H1 (cell line): ENCODE measurements at regions not wholly inside any gene's neighbourhood (a gene's known extent, or its start where the extent isn't known, plus 50 kb on each side); places are given as distances from the start of the nearest gene placed in this dataset.

ENCODE experiments used
- CTCF ChIA-PET: fragments of 300-600 bp; sonication (Branson Sonifier 250); formaldehyde crosslinking; loops from one replicate; lab custom pipeline; 2021; ENCODE audit not compliant: partially characterized antibody; lab: Charles Lee
- POLR2A ChIA-PET: fragments of 300-600 bp; sonication (Branson Sonifier 250); formaldehyde crosslinking; loops from one replicate; lab custom pipeline; 2021; ENCODE audit warnings: inconsistent platforms; ENCODE audit not compliant: partially characterized antibody; lab: Charles Lee
- DNase-seq, 2 experiments: peaks; one replicate each; pipeline versions ENCODE4 v3.0.0 to v3.0.0-alpha.2; 2010 to 2022; ENCODE audit warnings: low spot score in 2 of 2, low read depth in 1 of 2, mixed read lengths in 1 of 2
- FAIRE-seq: peaks from 2 replicates; lab custom pipeline; 2011; peaks lifted over from hg19 to GRCh38; lab: Jason Lieb, UNC
- H2AFZ ChIP-seq: 2 replicates; pipeline ENCODE4 v1.8.1; 2012; ENCODE audit warnings: low read length, inconsistent platforms
- H2AK5ac ChIP-seq: 2 replicates; pipeline ENCODE4 v1.6.1; 2013; ENCODE audit warnings: low read depth, low read length
- H2BK120ac ChIP-seq: replicated peaks from 2 replicates; pipeline ENCODE3; 2013; ENCODE audit warnings: low read depth, low read length, inconsistent platforms
- H2BK12ac ChIP-seq: 2 replicates; pipeline ENCODE4 v1.6.1; 2013; ENCODE audit warnings: low read depth, low read length
- H2BK15ac ChIP-seq: 2 replicates; pipeline ENCODE4 v1.6.1; 2013; ENCODE audit warnings: low read length
- H2BK20ac ChIP-seq: 2 replicates; pipeline ENCODE4 v1.6.1; 2013; ENCODE audit warnings: low read length
- H2BK5ac ChIP-seq: 2 replicates; pipeline ENCODE4 v1.6.1; 2013; ENCODE audit warnings: low read depth, low read length
- H3K14ac ChIP-seq: 2 replicates; pipeline ENCODE4 v1.6.1; 2013; ENCODE audit warnings: inconsistent platforms; ENCODE audit not compliant: insufficient read length
- H3K18ac ChIP-seq: 2 replicates; pipeline ENCODE4 v1.6.1; 2013; ENCODE audit warnings: low read length; ENCODE audit errors: extremely low read depth
- H3K23ac ChIP-seq: 2 replicates; pipeline ENCODE4 v1.6.1; 2013; ENCODE audit warnings: inconsistent platforms; ENCODE audit not compliant: insufficient read length
- H3K23me2 ChIP-seq: 2 replicates; pipeline ENCODE4 v1.6.1; 2013; ENCODE audit warnings: low read depth, low read length
- H3K27ac ChIP-seq: 2 replicates; pipeline ENCODE4 v1.6.1; 2011; ENCODE audit warnings: low read depth, low read length, inconsistent platforms
- H3K27me3 ChIP-seq, 4 experiments: replicated peaks in 1 of 4; 1 replicate in 1 of 4; 2 replicates in 3 of 4; pipeline versions ENCODE4 v1.6.1 to v1.8.1; 2011 to 2013; ENCODE audit warnings: low read length in 3 of 4, mild to moderate bottlenecking in 3 of 4, inconsistent platforms in 2 of 4, mixed read lengths in 2 of 4, moderate library complexity in 1 of 4; ENCODE audit not compliant: control insufficient read depth in 3 of 4, insufficient read depth in 3 of 4; ENCODE audit errors: extremely low read depth in 1 of 4
- H3K36me3 ChIP-seq, 4 experiments: 2 replicates each; pipeline versions ENCODE4 v1.6.1 to v1.8.1; 2011 to 2013; ENCODE audit warnings: mild to moderate bottlenecking in 4 of 4, low read length in 3 of 4, moderate library complexity in 2 of 4, control low read depth in 1 of 4, inconsistent platforms in 1 of 4; ENCODE audit not compliant: insufficient read depth in 4 of 4, control insufficient read depth in 2 of 4
- H3K4ac ChIP-seq: replicated peaks from 2 replicates; pipeline ENCODE3; 2013; ENCODE audit warnings: low read length, low read depth, mixed read lengths, inconsistent platforms; ENCODE audit not compliant: insufficient read length
- H3K4me1 ChIP-seq, 4 experiments: replicated peaks in 1 of 4; 1 replicate in 1 of 4; 2 replicates in 3 of 4; pipeline versions ENCODE4 v1.6.1 to v1.8.1; 2011 to 2013; ENCODE audit warnings: low read length in 3 of 4, inconsistent platforms in 2 of 4, mixed read lengths in 1 of 4; ENCODE audit not compliant: insufficient read depth in 4 of 4, control insufficient read depth in 3 of 4
- H3K4me2 ChIP-seq, 2 experiments: 2 replicates each; pipeline versions ENCODE4 v1.6.1 to v1.8.1; 2011 to 2013; ENCODE audit warnings: low read depth in 2 of 2, low read length in 2 of 2, control low read depth in 1 of 2, inconsistent platforms in 1 of 2, mild to moderate bottlenecking in 1 of 2; ENCODE audit not compliant: insufficient read depth in 1 of 2
- H3K4me3 ChIP-seq, 4 experiments: fragments of 200-600, 300-600 bp in 1 of 4; sonication (generic), shearing (Covaris generic), sonication (Bioruptor Twin) in 1 of 4; 2 replicates each; pipeline versions ENCODE4 v1.5.1 to v1.8.1; 2011 to 2016; ENCODE audit warnings: low read length in 4 of 4, low read depth in 3 of 4, control low read depth in 2 of 4, inconsistent platforms in 2 of 4, mild to moderate bottlenecking in 2 of 4, mixed read lengths in 1 of 4, moderate library complexity in 1 of 4; ENCODE audit not compliant: insufficient read depth in 2 of 4; ENCODE audit errors: extremely low read depth in 1 of 4
- H3K56ac ChIP-seq: replicated peaks from 2 replicates; pipeline ENCODE3; 2013; ENCODE audit warnings: low read depth, mild to moderate bottlenecking, mixed read lengths, low read length, inconsistent platforms; ENCODE audit not compliant: insufficient read length
- H3K79me1 ChIP-seq: 2 replicates; pipeline ENCODE4 v1.6.1; 2013; ENCODE audit warnings: low read depth, low read length, control low read depth
- H3K79me2 ChIP-seq, 2 experiments: 2 replicates each; pipeline versions ENCODE4 v1.6.1 to v1.8.1; 2012 to 2013; ENCODE audit warnings: low read length in 2 of 2, mild to moderate bottlenecking in 2 of 2, inconsistent platforms in 1 of 2; ENCODE audit not compliant: insufficient read depth in 2 of 2, control insufficient read depth in 1 of 2
- H3K9ac ChIP-seq, 4 experiments: replicated peaks in 1 of 4; 1 replicate in 1 of 4; 2 replicates in 3 of 4; pipeline versions ENCODE4 v1.6.1 to v1.8.1; 2011 to 2013; ENCODE audit warnings: low read depth in 3 of 4, low read length in 3 of 4, control low read depth in 2 of 4, mild to moderate bottlenecking in 2 of 4, moderate library complexity in 2 of 4, inconsistent platforms in 1 of 4; ENCODE audit errors: extremely low read depth in 1 of 4
- H3K9me3 ChIP-seq, 2 experiments: 2 replicates each; pipeline versions ENCODE4 v1.6.1 to v1.8.1; 2012 to 2013; ENCODE audit warnings: mild to moderate bottlenecking in 2 of 2, moderate library complexity in 2 of 2, control low read depth in 1 of 2, inconsistent platforms in 1 of 2, low read depth in 1 of 2, low read length in 1 of 2, mixed read lengths in 1 of 2; ENCODE audit not compliant: insufficient read depth in 2 of 2
- H4K20me1 ChIP-seq, 2 experiments: replicated peaks in 1 of 2; 2 replicates each; pipeline versions ENCODE3 to v1.8.1; 2011 to 2013; ENCODE audit warnings: inconsistent platforms in 2 of 2, low read length in 2 of 2, mild to moderate bottlenecking in 1 of 2; ENCODE audit not compliant: insufficient read depth in 2 of 2, control insufficient read depth in 1 of 2
- H4K5ac ChIP-seq: 2 replicates; pipeline ENCODE4 v1.6.1; 2013; ENCODE audit warnings: low read length, low read depth, mixed read lengths, inconsistent platforms; ENCODE audit not compliant: insufficient read length
- H4K8ac ChIP-seq: 2 replicates; pipeline ENCODE4 v1.8.0; 2013; ENCODE audit warnings: mild to moderate bottlenecking, moderate library complexity, low read length, inconsistent platforms; ENCODE audit not compliant: insufficient read depth; ENCODE audit errors: extremely low read depth
- H4K91ac ChIP-seq: replicated peaks from 2 replicates; pipeline ENCODE3; 2013; ENCODE audit warnings: low read length, mixed read lengths, inconsistent platforms; ENCODE audit not compliant: insufficient read length
- ATF2 ChIP-seq: IDR thresholded peaks from 2 replicates; pipeline ENCODE4 v1.6.1; 2012; ENCODE audit warnings: low read length, inconsistent platforms
- BCL11A ChIP-seq, 2 experiments: IDR thresholded peaks; one replicate each; pipeline ENCODE4 v1.6.1; 2011; ENCODE audit warnings: low read depth in 2 of 2, low read length in 2 of 2, mild to moderate bottlenecking in 2 of 2
- BRCA1 ChIP-seq: IDR thresholded peaks from 2 replicates; pipeline ENCODE4 v1.6.1; 2012; ENCODE audit warnings: low read depth, low read length, improper control_type of control experiment
- CBX8 ChIP-seq: fragments of 300-800, 300-1000 bp; sonication (generic); IDR thresholded peaks from 2 replicates; pipeline ENCODE4 v1.7.1; 2016; ENCODE audit warnings: low read depth, low read length, borderline replicate concordance
- EP300 ChIP-seq, 2 experiments: IDR thresholded peaks; 1 replicate in 1 of 2; 2 replicates in 1 of 2; pipeline ENCODE4 v1.6.1; 2011 to 2012; ENCODE audit warnings: low read depth in 2 of 2, low read length in 2 of 2, mild to moderate bottlenecking in 2 of 2, borderline replicate concordance in 1 of 2, inconsistent platforms in 1 of 2, moderate library complexity in 1 of 2
- RBBP5 ChIP-seq: IDR thresholded peaks from 2 replicates; pipeline ENCODE4 v1.7.1; 2012; ENCODE audit warnings: low read depth, mild to moderate bottlenecking, inconsistent platforms, low read length, moderate library complexity, borderline replicate concordance
- SP2 ChIP-seq: IDR thresholded peaks from 2 replicates; pipeline ENCODE4 v1.6.1; 2012; ENCODE audit warnings: mild to moderate bottlenecking, low read length, inconsistent platforms
- SUZ12 ChIP-seq: fragments of 200-600 bp; sonication (generic); IDR thresholded peaks from 2 replicates; pipeline ENCODE4 v1.6.1; 2012; ENCODE audit warnings: mild to moderate bottlenecking, inconsistent platforms, low read length, moderate library complexity, mixed read lengths
- TBP ChIP-seq: IDR thresholded peaks from 2 replicates; pipeline ENCODE4 v1.6.1; 2011; ENCODE audit warnings: low read depth, low read length, improper control_type of control experiment
- TEAD4 ChIP-seq: IDR thresholded peaks from 2 replicates; pipeline ENCODE4 v1.6.1; 2012; ENCODE audit warnings: low read depth, low read length, inconsistent platforms, mixed read lengths
- YY1 ChIP-seq: IDR thresholded peaks from 2 replicates; pipeline ENCODE4 v1.6.1; 2011; ENCODE audit warnings: low read depth, mild to moderate bottlenecking, low read length
- WGBS, 2 experiments: shearing (Covaris generic) in 1 of 2; methylation state at CpG; one replicate each; pipeline versions ENCODE4 v1.1.6 to v1.1.7; 2013 to 2015; ENCODE audit warnings: low lambda C conversion rate in 2 of 2, mixed read lengths in 2 of 2, inconsistent platforms in 1 of 2, low coverage in 1 of 2, missing lambda C conversion rate in 1 of 2; ENCODE audit not compliant: insufficient replicate concordance in 2 of 2, insufficient coverage in 1 of 2, insufficient read length in 1 of 2; ENCODE audit errors: extremely low coverage in 1 of 2, missing lambda C conversion rate in 1 of 2; 5-methylcytosine and 5-hydroxymethylcytosine counted together

- Histone ChIP-seq H4K91ac (no peak overlapping the region), H4K20me1 (no peaks in the 10 kb centered on the region), H3K18ac (no peak overlapping the region), H3K27ac (no peak overlapping the region), H4K8ac (no peak overlapping the region), H3K4ac (no peak overlapping the region), H4K5ac (no peak overlapping the region), H2AK5ac (no peak overlapping the region), H3K27me3 (no peaks in the 10 kb centered on the region; a peak in 1 of 7 replicates), H2BK12ac (no peak overlapping the region), H2BK20ac (no peak overlapping the region), H3K9me3 (no peaks in the 10 kb centered on the region), H2BK120ac (no peak overlapping the region), H2BK15ac (no peak overlapping the region), H3K23ac (no peak overlapping the region), H3K4me2 (no peak overlapping the region), H3K14ac (no peak overlapping the region), H2AFZ (no peak overlapping the region), H2BK5ac (no peak overlapping the region), H3K36me3 (no peaks in the 10 kb centered on the region), H3K4me1 (0 out of 7 replicates have a peak, but pooled peaks cover 0 to 2% (median 0%) of the 10 kb centered on the region in 4 experiments), H3K9ac (no peak overlapping the region), H3K4me3 (no peak overlapping the region), H3K23me2 (no peaks in the 10 kb centered on the region), H3K79me1 (no peaks in the 10 kb centered on the region; the same call in 1 of the 2 replicates), H3K56ac (no peak overlapping the region), H3K79me2 (no peaks in the 10 kb centered on the region)
- WGBS, 2 experiments, result 88% methylated on average over 12 of the region's 12 CpGs; no CpG with 5 or more reads in 1 of the 2 experiments
- CTCF ChIA-PET, result interaction anchor here (0.6 to 1.5 kb wide), 3 partner anchors 9 to 22 kb away, joined by 3 read pairs; no protein-coding TSS in a partner anchor
- FAIRE-seq (no peak), DNase-seq (no peak)
- POLR2A ChIA-PET, result no interaction called here
- TF ChIP-seq TBP, result no peak
- no peak for TF ChIP-seq BRCA1
- no peak for TF ChIP-seq YY1
- TF ChIP-seq SUZ12, result no peak
- TF ChIP-seq CBX8, result no peak
- TF ChIP-seq RBBP5, result no peak
- no peak for TF ChIP-seq TEAD4
- no peak for TF ChIP-seq BCL11A (IDR thresholded peaks at IDR 0.05; ENCODE audit: low read depth in 2 of 2, low read length in 2 of 2)
- TF ChIP-seq ATF2, result no peak
- TF ChIP-seq EP300 (IDR thresholded peaks at IDR 0.05; ENCODE audit: borderline replicate concordance in 1 of 2, low read depth in 2 of 2, low read length in 2 of 2), result no peak
- TF ChIP-seq SP2, result no peak
Measured at GRCh38 chr13:40457929-40458719, 208.3 kb downstream of the FOXO1 start.
